AG08396 (cell line): ENCODE measurements at regions not wholly inside any gene's neighbourhood (a gene's known extent, or its start where the extent isn't known, plus 50 kb on each side); places are given as distances from the start of the nearest gene placed in this dataset.
"Not testable (repeated sequence)": the region's sequence is repeated elsewhere in the genome, so short reads cannot be mapped to it uniquely, and the experiment has no call there.

Experiments used
- DNase-seq: peaks from one replicate; pipeline ENCODE4 v3.0.0; 2012; ENCODE audit warnings: low spot score, mixed read lengths

DNA sequence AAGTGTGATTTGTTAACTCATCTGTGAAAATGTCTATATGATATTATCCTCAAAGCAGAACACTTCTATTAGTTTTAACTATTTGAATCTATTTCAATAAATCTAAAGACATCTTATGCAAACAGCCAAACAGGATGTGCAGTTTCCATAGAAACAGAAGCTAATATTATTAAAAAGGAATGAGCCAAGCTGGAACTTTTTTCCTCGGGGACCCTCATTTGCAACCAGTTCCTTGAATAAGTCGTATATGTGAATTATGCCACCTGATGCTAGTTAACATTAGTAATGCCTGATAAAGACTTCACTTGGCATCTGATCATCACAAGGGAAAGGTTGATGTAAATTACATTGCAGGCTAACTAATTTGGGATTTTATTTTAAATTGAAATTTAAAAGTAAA, 216.9 kb upstream of the SMLR1 start:
- no peak for DNase-seq

DNA sequence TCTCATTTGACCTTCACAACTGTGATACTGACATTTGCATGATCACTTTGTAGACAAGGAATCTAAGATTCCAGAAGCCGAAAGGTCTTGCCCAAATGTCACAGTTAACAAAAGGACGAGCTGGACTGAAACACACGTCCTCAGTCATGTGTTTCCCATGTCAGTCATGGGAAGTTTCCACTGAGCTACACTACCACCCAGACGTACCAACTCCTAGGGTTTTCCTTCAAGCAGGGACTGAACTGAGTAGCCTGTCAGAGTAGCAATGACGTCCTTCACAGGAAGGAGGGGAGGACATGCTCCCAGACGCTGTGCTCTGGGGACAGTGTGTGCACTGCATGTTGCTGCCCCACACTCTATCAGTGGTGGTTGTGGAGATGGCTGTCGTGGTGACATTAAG, 215.8 kb upstream of the SMLR1 start:
- DNase-seq, result no peak

DNA sequence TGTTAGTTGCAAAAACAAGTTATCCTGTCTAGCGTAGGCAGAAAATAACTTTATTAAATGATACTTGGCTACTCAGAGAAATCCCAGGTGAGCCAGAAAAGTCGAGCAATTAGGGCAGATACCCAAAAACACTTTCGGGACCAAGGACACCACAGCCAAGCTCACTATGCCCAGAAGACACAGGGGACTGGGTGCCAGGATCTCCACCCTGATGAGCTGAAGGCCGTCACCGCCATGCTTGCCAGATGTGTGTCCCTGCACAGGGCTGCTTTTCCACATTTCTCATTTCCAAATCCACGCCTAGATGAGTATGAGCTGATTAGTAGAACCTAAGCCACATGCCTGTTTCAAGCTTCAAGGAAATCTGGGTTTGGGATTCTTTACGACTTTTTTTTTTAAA, 214.0 kb upstream of the SMLR1 start:
- no peak for DNase-seq

DNA sequence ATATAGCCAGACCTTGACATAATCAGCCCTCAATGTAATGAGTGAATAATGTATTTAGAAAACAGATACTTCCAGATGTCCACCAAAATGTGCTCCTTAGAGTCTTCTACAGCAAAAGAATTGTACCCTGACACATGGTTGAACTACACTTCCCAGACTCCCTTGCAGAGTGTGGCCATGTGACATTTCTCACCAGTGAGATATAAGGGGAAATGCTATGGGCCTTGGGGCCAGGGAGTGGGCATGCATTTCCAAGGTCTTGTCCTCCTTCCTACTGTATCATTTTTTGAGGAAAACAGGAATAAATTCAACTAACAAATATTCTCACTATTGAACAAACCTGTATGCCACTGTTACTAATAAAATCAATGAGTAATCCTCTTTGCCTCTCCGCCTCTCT, 211.4 kb upstream of the SMLR1 start:
- DNase-seq, result no peak

DNA sequence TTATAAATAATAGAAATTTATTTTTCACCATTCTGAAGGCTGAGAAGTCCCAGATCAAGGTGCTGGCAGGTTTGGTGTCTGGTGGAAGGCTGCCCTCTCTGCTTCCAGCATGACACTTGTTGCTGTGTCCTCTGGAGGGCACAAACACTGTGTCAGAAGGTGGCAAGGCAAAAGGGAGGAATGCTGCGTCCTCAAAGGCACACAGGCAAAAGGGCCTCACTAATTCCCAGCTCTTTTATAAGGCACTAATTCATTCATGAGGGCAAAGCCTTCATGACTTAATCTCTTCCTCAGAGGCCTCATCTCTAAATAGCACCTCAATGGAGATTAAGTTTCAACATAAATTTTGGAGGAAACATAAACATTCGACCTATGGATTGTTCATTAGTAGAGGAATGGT, 209.5 kb upstream of the SMLR1 start:
- DNase-seq, result no peak

DNA sequence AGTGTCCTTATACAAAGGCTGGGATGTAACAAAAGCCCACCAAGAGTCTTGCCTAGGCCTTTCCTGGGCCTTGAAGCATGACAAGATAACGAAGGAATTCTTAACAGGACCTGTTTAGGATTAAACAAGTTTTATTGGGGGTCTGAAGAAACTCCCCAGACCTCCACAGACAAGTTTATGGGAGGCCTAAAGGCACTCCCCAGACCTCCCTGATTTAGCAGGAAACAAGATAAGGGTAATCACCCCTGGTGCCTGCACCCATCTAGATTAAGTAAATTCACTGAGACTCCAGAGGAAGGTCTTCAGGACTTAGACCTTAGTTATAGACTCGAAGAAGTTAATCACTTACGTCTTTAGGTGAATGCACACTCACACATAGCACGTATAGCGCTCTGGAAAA, 208.4 kb upstream of the SMLR1 start:
- DNase-seq, result not testable (repeated sequence)

DNA sequence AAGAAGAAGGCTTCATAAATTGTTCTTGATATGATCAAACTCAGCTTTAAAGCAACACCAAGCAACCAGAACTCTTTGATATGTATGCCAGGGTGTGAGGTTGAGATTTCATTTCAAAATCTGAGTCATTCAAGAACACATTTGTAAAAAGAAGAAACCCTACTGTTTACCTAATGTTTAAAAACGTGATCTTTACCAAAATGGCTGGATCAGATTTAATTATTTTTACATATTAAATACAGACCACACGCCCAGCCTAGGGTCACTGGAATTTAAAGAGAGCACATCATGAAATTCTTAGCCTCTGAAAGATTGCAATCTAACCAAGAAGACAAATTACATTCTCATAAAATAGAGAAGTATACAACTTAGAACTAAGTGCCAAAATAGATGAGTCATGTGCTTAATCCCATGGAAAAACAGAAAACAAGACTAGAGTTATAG, 206.8 kb upstream of the SMLR1 start:
- DNase-seq, result no peak

DNA sequence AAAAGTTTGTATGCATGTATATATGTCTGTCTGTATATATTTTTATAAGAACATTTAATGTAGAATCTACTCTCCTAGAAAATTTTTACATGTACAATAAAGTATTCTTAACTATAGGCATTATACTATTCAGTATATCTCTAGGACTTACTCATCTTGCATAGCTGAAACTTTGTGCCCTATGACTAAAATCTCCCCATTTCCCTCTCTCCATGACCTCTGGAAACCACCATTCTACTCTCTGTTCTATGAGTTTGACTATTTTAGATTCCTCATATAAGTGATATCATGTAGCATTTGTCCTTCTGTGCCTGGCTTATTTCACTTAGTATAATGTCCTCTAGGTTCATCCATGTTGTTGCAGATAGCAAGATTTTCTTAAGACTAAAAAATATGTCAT, 205.1 kb upstream of the SMLR1 start:
- no peak for DNase-seq

DNA sequence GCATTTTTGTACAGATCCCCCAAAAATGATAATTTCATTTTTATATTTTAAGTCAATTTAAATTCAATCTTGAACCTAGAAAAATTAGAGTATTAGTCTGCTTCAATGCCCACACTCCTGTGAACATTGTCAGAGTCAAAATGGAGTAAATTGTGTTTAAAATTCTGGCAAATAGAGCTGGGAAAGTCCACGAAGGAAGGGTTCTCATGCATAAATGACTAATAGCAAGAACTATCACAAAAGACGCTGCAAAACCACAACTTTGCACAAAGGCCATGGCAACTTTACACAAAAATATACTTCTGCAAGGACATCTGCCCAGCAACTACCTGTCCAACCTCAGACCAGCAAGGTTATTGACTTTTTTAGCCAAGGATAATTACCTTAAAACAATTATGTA, 203.2 kb upstream of the SMLR1 start:
- DNase-seq, result no peak

DNA sequence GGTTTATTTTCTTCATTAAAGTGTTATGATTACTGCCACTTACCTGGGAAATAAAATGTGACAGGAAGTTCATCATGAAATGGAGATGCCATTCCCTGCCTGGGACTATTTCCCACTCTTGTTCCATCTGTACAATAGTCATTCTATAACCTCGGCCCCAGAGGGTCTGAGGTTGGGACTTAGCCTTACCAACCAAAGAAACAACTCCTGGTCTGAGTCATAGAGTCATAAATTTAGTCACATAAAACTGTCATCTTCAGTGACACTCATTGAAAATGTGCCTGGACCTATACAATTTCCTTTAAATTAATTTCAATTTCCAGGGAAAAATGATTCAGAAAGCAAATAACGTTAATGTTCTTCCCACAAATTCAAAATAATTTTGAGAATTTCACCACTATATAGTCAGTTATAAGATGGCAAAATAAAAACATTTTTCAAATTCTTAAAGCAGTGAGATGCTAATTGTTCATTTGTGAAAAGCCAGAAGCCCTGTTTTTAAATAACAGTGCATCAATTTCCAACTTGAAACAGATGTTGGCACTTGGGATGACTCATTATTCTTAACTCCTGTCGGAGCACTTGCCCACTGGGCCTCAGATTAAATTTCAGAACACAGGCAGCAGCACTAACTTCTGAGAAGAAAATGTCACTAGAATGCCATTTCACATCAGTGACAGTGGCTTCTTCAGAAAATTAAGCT, 201.2 kb upstream of the SMLR1 start:
- no peak for DNase-seq

DNA sequence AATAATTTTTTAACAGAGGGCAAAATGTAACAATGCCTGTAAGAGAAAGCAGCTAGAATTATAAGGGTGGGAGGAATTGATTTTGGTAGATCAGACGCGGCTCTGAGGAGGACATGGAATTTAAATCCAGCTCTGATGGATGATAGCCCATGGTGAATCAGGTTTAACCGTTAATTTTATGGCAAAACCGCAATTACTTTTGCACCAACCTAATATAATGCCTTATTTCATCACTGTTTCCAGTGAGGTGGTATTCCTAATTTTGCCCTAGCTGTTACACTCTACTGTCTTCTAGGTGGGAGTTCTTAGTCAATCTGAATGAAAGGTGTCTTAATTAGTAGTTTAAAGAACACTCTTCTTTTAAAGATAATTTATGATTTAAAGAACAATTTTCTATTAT, 198.3 kb upstream of the SMLR1 start:
- DNase-seq, result no peak

DNA sequence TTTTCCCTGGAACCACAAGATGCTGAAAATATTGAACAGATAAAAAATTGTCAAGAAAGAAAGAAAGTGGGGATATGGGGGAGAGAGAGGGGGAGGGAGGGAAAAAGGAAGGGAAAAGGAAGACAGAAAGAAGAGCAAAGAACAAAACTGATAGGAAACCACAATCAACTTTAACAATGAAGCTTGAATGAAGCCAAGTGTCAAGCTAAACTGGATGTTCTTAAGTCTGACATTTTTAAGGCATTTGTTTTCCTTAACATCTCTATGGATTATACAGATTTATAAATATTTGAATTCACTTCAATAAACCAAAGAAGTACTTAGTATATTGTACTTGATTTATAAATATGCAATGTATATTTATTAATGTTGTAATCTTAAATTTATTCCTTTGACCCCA, 197.6 kb upstream of the SMLR1 start:
- no peak for DNase-seq

DNA sequence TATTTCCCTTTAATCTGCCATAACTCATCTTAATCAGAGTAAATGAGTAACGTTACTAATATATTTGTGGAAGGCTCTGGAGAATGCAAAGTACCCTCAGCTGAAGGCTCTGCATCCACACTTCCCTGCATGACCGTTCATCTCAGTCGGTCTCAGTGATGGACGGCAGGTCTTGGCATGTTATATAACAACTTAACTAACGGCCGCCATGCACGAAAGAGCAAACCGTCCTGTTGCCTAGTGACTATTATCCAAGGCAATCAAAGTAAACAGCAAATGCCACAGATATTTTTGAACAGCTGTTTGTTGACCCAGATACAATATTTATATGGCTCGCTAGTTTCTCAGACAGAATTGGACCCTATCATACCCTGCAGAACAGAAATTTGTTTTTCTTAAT, 194.9 kb upstream of the SMLR1 start:
- peak; percentile 39 for DNase-seq

DNA sequence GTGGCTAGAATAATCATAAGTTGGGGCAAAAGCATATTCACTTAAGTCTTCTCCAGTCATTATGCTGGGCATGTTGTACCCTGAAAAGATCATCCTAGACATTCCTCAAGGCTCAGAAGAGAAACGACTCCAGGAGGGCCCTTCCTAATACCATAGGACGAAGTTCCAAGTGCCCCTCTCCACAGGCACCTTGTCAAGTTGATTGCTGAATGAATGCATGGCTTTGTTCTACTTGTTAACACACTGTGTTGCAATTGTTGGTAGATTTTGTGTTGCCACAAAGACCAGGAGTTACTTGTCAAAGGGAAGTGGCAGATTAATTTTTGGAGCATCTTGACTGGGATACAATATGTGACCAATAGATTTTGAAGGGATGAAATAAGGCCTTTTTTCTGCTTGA, 194.3 kb upstream of the SMLR1 start:
- DNase-seq, result no peak

DNA sequence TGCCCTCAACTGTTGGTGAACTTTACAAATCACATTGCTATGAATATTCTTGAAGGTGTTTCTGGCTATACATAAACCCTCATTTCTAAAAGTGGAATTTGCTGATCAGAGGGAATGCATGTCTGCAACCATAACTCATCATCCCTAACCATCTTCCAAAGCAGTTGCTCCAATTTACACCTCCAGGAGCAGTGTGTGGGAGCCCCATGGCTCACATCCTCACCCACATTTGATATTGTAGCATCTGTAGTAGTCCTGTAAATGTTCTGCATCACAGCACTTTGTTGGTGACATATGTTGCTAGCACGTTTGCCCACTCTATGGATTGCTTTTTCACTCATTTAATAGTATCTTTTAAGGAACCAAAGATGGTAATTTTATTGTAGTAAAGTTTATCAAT, 183.8 kb upstream of the SMLR1 start:
- no peak for DNase-seq

DNA sequence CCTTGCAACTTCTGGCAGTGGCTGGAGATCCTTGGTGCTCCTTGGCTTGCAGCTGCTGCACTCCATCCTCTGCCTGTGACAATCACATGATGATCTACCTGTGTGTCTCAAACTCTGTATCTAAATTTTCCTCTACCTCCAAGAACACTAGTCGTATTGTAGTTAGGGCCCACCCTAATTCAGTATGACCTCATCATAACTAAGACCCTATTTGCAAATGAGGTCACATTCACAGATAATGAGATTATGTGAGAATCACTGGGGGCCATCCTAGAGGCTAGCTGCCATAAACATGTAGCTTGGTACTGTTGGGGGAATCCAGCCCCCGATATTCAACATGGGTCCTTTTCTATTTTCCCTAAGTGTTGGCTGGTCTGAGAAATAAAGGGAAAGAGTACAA, 183.0 kb upstream of the SMLR1 start:
- DNase-seq, result no peak

DNA sequence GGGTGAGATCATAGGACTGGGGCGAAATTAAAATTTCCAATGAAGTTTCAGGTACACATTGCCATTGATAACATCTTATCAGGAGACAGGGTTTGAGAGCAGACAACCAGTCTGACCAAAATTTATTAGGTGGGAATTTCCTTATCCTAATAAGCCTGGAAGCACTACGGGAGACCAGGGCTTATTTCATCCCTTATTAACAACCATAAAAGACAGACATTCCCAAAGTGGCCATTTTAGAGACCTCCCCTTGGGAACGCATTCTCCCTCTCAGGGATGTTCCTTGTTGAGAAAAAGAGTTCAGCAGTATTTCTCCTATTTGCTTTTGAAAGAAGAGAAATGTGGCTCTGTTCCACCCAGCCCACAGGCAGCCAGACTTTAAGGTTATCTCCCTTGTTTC, 182.4 kb upstream of the SMLR1 start:
- not testable (repeated sequence) for DNase-seq

DNA sequence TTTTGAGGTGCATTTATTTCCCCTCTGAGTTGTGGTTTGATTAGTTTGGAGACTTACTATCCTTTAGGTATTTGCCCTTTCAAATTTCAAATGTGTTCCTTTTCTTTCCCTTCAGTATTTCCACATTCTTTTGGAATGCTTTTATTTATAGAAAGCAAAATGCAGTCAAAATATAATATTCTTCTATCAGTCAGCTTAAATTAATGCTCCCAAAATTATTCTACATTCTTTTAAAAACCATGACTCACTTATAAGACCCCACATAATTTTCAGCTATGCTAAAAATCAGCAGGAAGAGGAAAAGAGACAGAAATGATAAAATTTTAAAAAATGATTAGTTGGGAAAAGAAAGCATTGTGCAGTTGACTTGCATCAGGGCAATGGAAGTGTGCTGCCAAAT, 180.0 kb upstream of the SMLR1 start:
- DNase-seq, result no peak

DNA sequence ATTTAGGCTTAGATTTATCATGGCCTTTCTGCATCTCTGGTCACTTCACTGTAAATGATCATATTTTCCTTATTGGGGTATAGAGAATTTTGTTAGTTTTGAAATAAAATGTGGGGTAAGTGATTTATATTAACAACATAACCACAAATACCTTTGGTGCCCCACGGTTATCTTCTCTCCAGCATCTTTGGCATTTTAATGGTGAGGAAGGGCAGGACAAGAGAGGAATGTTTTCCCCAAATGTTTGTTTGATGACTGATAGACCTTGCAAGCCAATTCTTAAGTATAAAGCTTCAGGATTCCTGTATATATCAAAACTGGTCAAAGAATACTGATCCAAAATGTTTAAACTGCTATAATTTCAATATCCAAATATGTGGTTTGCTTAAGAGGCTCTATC, 171.6 kb upstream of the SMLR1 start:
- DNase-seq, result no peak

DNA sequence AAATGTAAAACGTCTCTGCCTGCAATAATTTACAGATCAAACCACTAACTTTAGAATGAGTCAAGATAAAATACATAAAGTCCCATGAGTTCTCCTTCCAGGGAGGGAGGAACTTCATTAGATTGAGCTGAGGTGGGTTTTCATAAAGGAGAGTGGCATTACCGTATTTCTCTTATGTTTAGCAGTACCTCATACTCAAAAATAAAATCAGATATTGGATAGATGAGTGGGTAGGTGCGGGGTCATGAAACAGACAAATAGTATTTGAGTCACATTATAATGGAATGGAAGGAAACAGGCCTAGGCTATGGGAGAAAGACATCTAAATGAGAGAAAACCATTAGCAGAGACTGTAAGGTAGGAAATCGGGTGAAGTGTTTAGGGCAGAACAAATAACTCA, 166.1 kb upstream of the SMLR1 start:
- DNase-seq, result no peak

DNA sequence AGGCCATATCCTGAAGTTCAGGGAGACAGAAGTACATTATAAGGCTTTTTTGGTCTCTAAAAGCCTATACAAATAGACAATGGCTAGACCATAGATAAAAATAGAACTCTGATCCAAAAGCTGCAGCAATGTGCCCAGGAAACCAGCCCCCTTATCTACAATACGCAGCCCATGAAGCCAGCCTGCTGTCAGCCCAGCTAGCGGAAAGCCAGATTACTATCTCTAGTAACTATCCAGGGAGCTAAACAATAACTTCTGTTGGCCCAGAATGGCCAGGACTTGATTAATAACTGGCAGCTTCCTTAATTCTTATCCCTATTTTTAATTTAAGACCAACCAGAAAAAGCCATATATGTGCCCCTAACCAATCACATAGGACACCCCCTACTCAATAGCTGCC, 160.4 kb upstream of the SMLR1 start:
- no peak for DNase-seq

DNA sequence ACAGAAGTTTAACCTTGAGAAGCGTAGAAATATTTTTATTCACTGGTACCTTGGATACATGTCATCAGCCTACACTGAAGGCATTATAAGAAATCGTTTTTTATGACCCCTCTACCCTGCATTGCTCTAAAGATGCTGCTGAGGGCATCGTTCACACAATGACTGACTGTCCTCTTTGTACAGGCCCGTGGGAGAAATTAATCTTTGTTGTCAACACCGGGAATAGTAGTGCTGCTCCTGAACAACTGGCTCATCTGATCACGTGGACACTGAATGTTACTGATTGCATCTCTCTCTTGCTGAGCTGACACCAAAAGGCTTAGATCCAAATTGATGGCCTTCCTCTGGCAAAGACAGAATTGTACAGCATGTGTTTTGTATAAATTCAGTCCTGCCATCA, 157.1 kb upstream of the SMLR1 start:
- DNase-seq, result no peak

DNA sequence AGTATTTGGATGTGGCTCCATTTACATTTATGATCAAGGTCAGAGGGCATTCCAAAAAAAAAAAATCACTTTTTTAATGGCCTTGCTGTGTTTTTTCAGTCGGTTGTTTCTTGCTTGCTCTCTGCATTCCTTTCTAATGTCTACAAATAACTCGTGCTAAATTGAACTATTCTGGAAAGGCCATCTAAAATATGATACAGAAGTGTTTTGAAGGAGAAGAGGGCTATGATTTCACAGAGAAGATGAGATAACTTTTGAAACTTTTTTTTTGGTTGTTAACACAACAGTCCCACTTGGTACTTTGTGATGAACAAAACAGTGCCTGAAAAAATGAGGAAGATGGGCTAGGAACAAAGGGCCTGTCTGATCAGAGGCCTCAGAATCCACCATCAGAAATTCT, 156.1 kb upstream of the SMLR1 start:
- DNase-seq, result no peak

DNA sequence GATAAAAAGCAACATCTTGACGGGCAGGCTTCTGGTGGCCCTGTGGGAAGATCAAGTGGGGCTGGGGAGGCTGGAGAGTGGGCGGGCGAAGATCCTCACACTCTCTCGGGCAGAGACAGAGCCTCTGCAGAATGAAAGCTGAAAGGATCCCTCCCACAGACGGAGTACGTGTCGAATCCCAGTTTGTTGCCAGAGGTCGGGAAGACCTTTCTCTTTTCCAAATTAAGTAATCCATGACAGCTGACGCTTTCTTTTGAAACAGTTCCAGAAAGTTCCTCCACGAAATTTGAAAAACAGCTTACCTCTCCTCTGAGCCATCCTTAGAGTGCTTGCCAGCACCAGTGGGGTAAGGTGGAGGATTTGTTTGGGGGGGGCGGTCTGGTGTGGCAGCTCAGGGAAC, 155.6 kb upstream of the SMLR1 start:
- DNase-seq, result no peak

DNA sequence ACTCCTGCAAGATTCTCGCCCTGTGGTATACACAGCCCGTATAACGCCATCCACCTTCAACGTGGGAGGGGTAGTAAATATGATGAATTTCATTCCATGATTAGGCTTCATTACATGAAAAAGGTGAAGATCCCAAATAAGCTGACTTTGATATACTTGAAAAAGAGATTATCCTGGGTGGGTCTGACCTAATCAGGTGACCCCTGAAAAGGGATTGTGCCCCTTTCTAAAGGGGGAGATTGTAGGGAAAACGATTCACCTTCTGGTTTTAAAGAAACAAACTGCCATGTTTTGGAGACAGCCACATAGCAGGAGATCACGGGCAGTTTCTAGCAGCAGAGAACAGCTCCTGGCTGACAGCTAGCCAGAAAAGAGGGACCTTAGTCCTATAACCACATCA, 155.1 kb upstream of the SMLR1 start:
- no peak for DNase-seq
